ENCODE measurements at regions not wholly inside any gene's neighbourhood (a gene's known extent, or its start where the extent isn't known, plus 50 kb on each side); places are given as distances from the start of the nearest gene placed in this dataset.

DNA sequence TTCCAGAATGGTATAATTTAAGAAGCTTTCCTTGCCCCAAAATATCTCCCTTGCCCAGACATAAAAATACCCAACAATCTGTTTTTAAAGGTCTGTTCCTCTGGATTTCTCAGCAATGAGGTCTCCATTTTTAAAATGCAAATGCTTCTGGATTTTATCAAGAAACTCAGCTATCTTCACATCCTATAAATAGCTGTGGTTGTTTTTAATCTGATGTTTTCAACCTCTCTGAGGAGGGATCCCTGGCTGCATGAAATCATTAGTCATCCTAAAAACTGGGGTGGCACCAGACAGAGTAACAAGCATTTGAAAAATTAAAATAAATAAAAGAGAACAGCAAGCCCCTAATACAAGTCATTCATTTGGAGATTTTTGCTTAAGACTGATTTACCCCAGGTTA, 168.5 kb upstream of the ID4 start:
- no peak overlapping the region for H3K27ac ChIP-seq (ENCODE audit: low read length)

DNA sequence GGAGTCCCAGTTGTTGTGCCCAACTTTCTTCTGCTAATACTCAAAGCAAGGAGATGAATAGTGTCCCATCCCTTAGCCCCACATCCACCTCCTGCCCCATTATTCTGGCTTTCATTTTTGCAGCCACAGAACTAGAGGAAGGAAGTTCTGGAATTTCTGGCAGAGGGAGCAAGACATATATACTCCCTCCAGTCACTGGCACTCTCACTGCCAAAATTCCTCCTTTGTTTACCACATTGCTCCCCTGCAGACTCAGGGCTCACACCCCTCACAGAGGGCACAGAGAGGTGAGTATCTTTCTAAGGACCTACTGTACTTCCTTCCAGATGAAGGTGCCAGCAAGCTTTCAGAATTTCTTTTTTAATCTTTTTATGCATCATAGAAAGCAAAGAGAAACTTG, 168.0 kb upstream of the ID4 start:
- H3K4me3 ChIP-seq (ENCODE audit: low read depth in 1 of 2, low read length in 2 of 2): no peak overlapping the region
- no peaks in the 10 kb centered on the region for H3K27me3 ChIP-seq (ENCODE audit: insufficient read depth, low read length, poor library complexity)
- H3K9me3 ChIP-seq (ENCODE audit: insufficient read depth, low read length, severe bottlenecking): no peaks in the 10 kb centered on the region
- no peak for ATAC-seq (ENCODE audit: insufficient read depth, low read depth)
- H2AFZ ChIP-seq (ENCODE audit: low read depth, low read length): no peak overlapping the region
- no peak overlapping the region for H3K4me2 ChIP-seq (ENCODE audit: insufficient read depth, low read length)
- H3K9ac ChIP-seq (ENCODE audit: low read depth, low read length): no peak overlapping the region
- H3K27ac ChIP-seq (ENCODE audit: low read length): no peak overlapping the region
- TF ChIP-seq, protein P1, sequence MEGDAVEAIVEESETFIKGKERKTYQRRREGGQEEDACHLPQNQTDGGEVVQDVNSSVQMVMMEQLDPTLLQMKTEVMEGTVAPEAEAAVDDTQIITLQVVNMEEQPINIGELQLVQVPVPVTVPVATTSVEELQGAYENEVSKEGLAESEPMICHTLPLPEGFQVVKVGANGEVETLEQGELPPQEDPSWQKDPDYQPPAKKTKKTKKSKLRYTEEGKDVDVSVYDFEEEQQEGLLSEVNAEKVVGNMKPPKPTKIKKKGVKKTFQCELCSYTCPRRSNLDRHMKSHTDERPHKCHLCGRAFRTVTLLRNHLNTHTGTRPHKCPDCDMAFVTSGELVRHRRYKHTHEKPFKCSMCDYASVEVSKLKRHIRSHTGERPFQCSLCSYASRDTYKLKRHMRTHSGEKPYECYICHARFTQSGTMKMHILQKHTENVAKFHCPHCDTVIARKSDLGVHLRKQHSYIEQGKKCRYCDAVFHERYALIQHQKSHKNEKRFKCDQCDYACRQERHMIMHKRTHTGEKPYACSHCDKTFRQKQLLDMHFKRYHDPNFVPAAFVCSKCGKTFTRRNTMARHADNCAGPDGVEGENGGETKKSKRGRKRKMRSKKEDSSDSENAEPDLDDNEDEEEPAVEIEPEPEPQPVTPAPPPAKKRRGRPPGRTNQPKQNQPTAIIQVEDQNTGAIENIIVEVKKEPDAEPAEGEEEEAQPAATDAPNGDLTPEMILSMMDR (IDR thresholded peaks at IDR 0.05; ENCODE audit: borderline replicate concordance, extremely low read depth, low read length, poor library complexity, severe bottlenecking): no peak
- no peak for TF ChIP-seq EZH2 (IDR thresholded peaks at IDR 0.05; ENCODE audit: borderline replicate concordance, low read depth, low read length, severe bottlenecking)
- no peak for DNase-seq
- H3K36me3 ChIP-seq (ENCODE audit: insufficient read depth, low read length): no peaks in the 10 kb centered on the region
- H3K79me2 ChIP-seq (ENCODE audit: insufficient read depth, low read length): no peaks in the 10 kb centered on the region
- H3K4me1 ChIP-seq (ENCODE audit: insufficient read depth, low read length): no peaks in the 10 kb centered on the region
- no peaks in the 10 kb centered on the region for H4K20me1 ChIP-seq (ENCODE audit: insufficient read depth, low read length)

More for the DNA sequence above, 168.5 kb upstream of the ID4 start:
- H3K4me1 ChIP-seq (ENCODE audit: insufficient read depth, low read length): no peaks in the 10 kb centered on the region
- ATAC-seq (ENCODE audit: insufficient read depth, low read depth): no peak
- H3K9me3 ChIP-seq (ENCODE audit: insufficient read depth, low read length, severe bottlenecking): no peaks in the 10 kb centered on the region
- H3K4me2 ChIP-seq (ENCODE audit: insufficient read depth, low read length): no peak overlapping the region
- H3K27me3 ChIP-seq (ENCODE audit: insufficient read depth, low read length, poor library complexity): no peaks in the 10 kb centered on the region
- DNase-seq: no peak
- TF ChIP-seq EZH2 (IDR thresholded peaks at IDR 0.05; ENCODE audit: borderline replicate concordance, low read depth, low read length, severe bottlenecking): no peak
- TF ChIP-seq, protein P1 (IDR thresholded peaks at IDR 0.05; ENCODE audit: borderline replicate concordance, extremely low read depth, low read length, poor library complexity, severe bottlenecking): no peak
- H3K9ac ChIP-seq (ENCODE audit: low read depth, low read length): no peak overlapping the region
- H3K36me3 ChIP-seq (ENCODE audit: insufficient read depth, low read length): no peaks in the 10 kb centered on the region
- H3K4me3 ChIP-seq (ENCODE audit: low read depth in 1 of 2, low read length in 2 of 2): no peak overlapping the region
- no peak overlapping the region for H2AFZ ChIP-seq (ENCODE audit: low read depth, low read length)
- no peaks in the 10 kb centered on the region for H4K20me1 ChIP-seq (ENCODE audit: insufficient read depth, low read length)
- no peaks in the 10 kb centered on the region for H3K79me2 ChIP-seq (ENCODE audit: insufficient read depth, low read length)

DNA sequence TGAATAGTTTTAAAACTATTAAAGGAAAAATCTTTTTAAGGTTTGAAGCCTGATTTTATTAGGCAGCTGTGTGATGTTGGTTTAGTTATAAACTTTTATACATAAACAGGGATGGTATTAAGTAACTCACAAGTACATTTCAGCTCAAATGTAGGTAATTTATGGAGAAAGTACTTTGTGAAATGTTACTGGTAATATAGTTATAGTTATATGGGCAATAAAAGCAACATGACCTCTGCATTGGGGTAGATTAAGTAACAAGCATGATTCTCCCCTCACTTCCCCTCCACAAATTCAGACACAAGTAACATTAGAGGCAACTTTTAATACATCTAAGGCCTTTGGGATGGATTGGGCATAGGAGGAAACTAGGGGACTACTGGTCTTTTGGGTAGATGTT, 154.3 kb upstream of the ID4 start:
- H3K27ac ChIP-seq (ENCODE audit: low read length): no peak overlapping the region
- no peaks in the 10 kb centered on the region for H4K20me1 ChIP-seq (ENCODE audit: insufficient read depth, low read length)
- H3K4me1 ChIP-seq (ENCODE audit: insufficient read depth, low read length): no peaks in the 10 kb centered on the region
- H3K79me2 ChIP-seq (ENCODE audit: insufficient read depth, low read length): no peaks in the 10 kb centered on the region
- TF ChIP-seq, protein P1 (IDR thresholded peaks at IDR 0.05; ENCODE audit: borderline replicate concordance, extremely low read depth, low read length, poor library complexity, severe bottlenecking): no peak
- no peak for TF ChIP-seq EZH2 (IDR thresholded peaks at IDR 0.05; ENCODE audit: borderline replicate concordance, low read depth, low read length, severe bottlenecking)
- no peak overlapping the region for H3K9ac ChIP-seq (ENCODE audit: low read depth, low read length)
- no peak overlapping the region for H2AFZ ChIP-seq (ENCODE audit: low read depth, low read length)
- H3K9me3 ChIP-seq (ENCODE audit: insufficient read depth, low read length, severe bottlenecking): no peaks in the 10 kb centered on the region
- no peak for ATAC-seq (ENCODE audit: insufficient read depth, low read depth)
- H3K36me3 ChIP-seq (ENCODE audit: insufficient read depth, low read length): no peaks in the 10 kb centered on the region
- peaks cover 2% of the 10 kb centered on the region for H3K27me3 ChIP-seq (ENCODE audit: insufficient read depth, low read length, poor library complexity)
- no peak overlapping the region for H3K4me3 ChIP-seq (ENCODE audit: low read depth in 1 of 2, low read length in 2 of 2)
- H3K4me2 ChIP-seq (ENCODE audit: insufficient read depth, low read length): no peak overlapping the region
- no peak for DNase-seq
